ENCODE measurements at regions not wholly inside any gene's neighbourhood (a gene's known extent, or its start where the extent isn't known, plus 50 kb on each side); places are given as distances from the start of the nearest gene placed in this dataset.
"Not testable (repeated sequence)": the region's sequence is repeated elsewhere in the genome, so short reads cannot be mapped to it uniquely, and the experiment has no call there.

- no peaks in the 10 kb centered on the region for H3K36me3 ChIP-seq
- no peaks in the 10 kb centered on the region for H4K20me1 ChIP-seq
- no peak for TF ChIP-seq Cebpa-rat (IDR thresholded peaks at IDR 0.05)
- no peak overlapping the region for H3K27ac ChIP-seq
- H3K27me3 ChIP-seq: no peaks in the 10 kb centered on the region
- no peaks in the 10 kb centered on the region for H3K4me1 ChIP-seq
- no peak overlapping the region for H3K4me2 ChIP-seq
- H3K9ac ChIP-seq: no peak overlapping the region
- peaks cover 21 to 37% (median 27%) of the 10 kb centered on the region in 11 experiments; a peak in 21 of 22 replicates for H3K9me3 ChIP-seq (replicated peaks in 1 of 11)
- no peak overlapping the region for H3K4me3 ChIP-seq
These were observed 195.3 kb downstream of the FZD1 start for GRCh38 chr7:91459539-91459938.

- no peaks in the 10 kb centered on the region for H3K4me1 ChIP-seq
- H4K20me1 ChIP-seq: no peaks in the 10 kb centered on the region
- no peaks in the 10 kb centered on the region for H3K36me3 ChIP-seq
- H3K4me3 ChIP-seq: no peak overlapping the region
- H3K27me3 ChIP-seq: no peaks in the 10 kb centered on the region
- H3K4me2 ChIP-seq: no peak overlapping the region
- no peak overlapping the region for H3K27ac ChIP-seq
- H3K9ac ChIP-seq: no peak overlapping the region
- no peak for TF ChIP-seq Cebpa-rat (IDR thresholded peaks at IDR 0.05)
- H3K9me3 ChIP-seq (replicated peaks in 1 of 11): peaks cover 6 to 12% (median 9%) of the 10 kb centered on the region in 11 experiments; a peak in 19 of 22 replicates
These were observed 198.1 kb downstream of the FZD1 start for GRCh38 chr7:91462316-91462715.

DNA sequence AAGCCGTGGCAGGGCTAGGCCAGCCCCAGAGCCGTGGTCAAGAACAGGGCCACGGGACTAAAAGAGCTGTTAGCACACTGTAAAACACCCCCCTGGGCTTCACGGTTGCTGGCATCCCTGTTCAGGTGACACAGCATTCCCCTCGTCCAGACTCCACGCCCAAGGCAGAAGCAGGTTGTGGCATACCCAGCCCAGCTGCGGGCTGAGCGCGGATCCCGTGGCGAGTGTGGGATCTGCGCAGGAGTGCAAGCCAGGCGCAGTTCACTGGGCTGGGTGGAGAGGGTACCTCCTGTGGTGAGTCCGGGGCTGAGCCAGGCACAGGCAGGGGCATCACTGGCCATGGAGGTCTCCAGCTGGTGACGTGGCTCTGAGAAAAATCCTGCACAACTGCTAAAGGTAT is 199.1 kb downstream of the FZD1 start:
- H4K20me1 ChIP-seq: no peaks in the 10 kb centered on the region
- no peaks in the 10 kb centered on the region for H3K36me3 ChIP-seq
- H3K9me3 ChIP-seq (replicated peaks in 1 of 11): peaks cover 0 to 2% (median under 1%) of the 10 kb centered on the region in 11 experiments; a peak in 7 of 22 replicates
- H3K27ac ChIP-seq: no peak overlapping the region
- H3K27me3 ChIP-seq: no peaks in the 10 kb centered on the region
- no peak overlapping the region for H3K4me2 ChIP-seq
- no peaks in the 10 kb centered on the region for H3K4me1 ChIP-seq
- H3K9ac ChIP-seq: no peak overlapping the region
- no peak overlapping the region for H3K4me3 ChIP-seq
- TF ChIP-seq Cebpa-rat (IDR thresholded peaks at IDR 0.05): no peak

- Histone ChIP-seq H3K9ac (no peak overlapping the region), H3K36me3 (no peaks in the 10 kb centered on the region), H4K20me1 (no peaks in the 10 kb centered on the region), H3K4me3 (no peak overlapping the region), H3K27me3 (no peaks in the 10 kb centered on the region), H3K4me2 (no peak overlapping the region), H3K9me3 (replicated peaks in 1 of 11) (no peaks in the 10 kb centered on the region), H3K4me1 (no peaks in the 10 kb centered on the region), H3K27ac (no peak overlapping the region)
- TF ChIP-seq Cebpa-rat (IDR thresholded peaks at IDR 0.05): no peak
These were observed 201.4 kb downstream of the FZD1 start for GRCh38 chr7:91465595-91466061.

GRCh38 chr7:91468256-91468655 is 204.0 kb downstream of the FZD1 start:
- Histone ChIP-seq H3K27ac (no peak overlapping the region), H3K9ac (no peak overlapping the region), H4K20me1 (no peaks in the 10 kb centered on the region), H3K4me3 (no peak overlapping the region), H3K36me3 (no peaks in the 10 kb centered on the region), H3K9me3 (replicated peaks in 1 of 11) (peaks cover 1 to 8% (median 5%) of the 10 kb centered on the region in 11 experiments; a peak in 15 of 22 replicates), H3K4me2 (no peak overlapping the region), H3K4me1 (no peaks in the 10 kb centered on the region), H3K27me3 (no peaks in the 10 kb centered on the region)
- no peak for TF ChIP-seq Cebpa-rat (IDR thresholded peaks at IDR 0.05)

- no peaks in the 10 kb centered on the region for H3K27me3 ChIP-seq
- H3K4me2 ChIP-seq: no peak overlapping the region
- H3K9me3 ChIP-seq (replicated peaks in 1 of 11): peaks cover 16 to 35% (median 23%) of the 10 kb centered on the region in 11 experiments
- H3K4me3 ChIP-seq: no peak overlapping the region
- no peaks in the 10 kb centered on the region for H3K36me3 ChIP-seq
- no peak overlapping the region for H3K9ac ChIP-seq
- H3K27ac ChIP-seq: no peak overlapping the region
- no peaks in the 10 kb centered on the region for H4K20me1 ChIP-seq
- no peak for TF ChIP-seq Cebpa-rat (IDR thresholded peaks at IDR 0.05)
- no peaks in the 10 kb centered on the region for H3K4me1 ChIP-seq
These were observed 209.4 kb downstream of the FZD1 start for GRCh38 chr7:91473619-91474018.

DNA sequence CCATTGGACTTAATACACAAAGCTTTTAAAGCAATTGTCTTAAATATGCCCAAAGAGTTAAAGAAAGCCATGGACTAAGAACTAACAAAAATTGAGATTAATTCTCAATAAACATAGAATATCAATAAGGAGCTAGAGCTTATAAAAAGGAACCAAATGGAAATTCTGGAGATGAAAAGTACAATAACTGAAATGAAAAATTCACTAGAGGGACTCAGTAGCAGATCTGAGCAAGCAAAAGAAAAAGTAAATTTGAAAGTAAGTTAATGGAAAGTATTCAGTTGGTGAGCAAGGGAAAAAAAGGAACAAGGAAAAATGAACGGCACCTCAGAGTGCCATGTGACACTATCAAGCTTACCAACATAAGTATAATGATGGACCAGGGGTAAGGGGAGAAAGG is 209.8 kb downstream of the FZD1 start:
- H3K4me2 ChIP-seq: no peak overlapping the region
- no peaks in the 10 kb centered on the region for H4K20me1 ChIP-seq
- H3K4me1 ChIP-seq: no peaks in the 10 kb centered on the region
- H3K27ac ChIP-seq: no peak overlapping the region
- H3K27me3 ChIP-seq: no peaks in the 10 kb centered on the region
- no peak overlapping the region for H3K9ac ChIP-seq
- no peak for TF ChIP-seq Cebpa-rat (IDR thresholded peaks at IDR 0.05)
- H3K36me3 ChIP-seq: no peaks in the 10 kb centered on the region
- H3K9me3 ChIP-seq (replicated peaks in 1 of 11): peaks cover 16 to 35% (median 23%) of the 10 kb centered on the region in 11 experiments
- H3K4me3 ChIP-seq: no peak overlapping the region

- H3K4me2 ChIP-seq, H3K4me1 ChIP-seq, H3K27ac ChIP-seq, H4K20me1 ChIP-seq, H3K4me3 ChIP-seq, H3K36me3 ChIP-seq, H3K9ac ChIP-seq, H3K27me3 ChIP-seq: not testable (repeated sequence)
- peaks cover 0 to 11% (median 6%) of the 10 kb centered on the region in 11 experiments; a peak in 8 of 22 replicates for H3K9me3 ChIP-seq (replicated peaks in 1 of 11)
These were observed 216.2 kb downstream of the FZD1 start for GRCh38 chr7:91480470-91480869.

DNA sequence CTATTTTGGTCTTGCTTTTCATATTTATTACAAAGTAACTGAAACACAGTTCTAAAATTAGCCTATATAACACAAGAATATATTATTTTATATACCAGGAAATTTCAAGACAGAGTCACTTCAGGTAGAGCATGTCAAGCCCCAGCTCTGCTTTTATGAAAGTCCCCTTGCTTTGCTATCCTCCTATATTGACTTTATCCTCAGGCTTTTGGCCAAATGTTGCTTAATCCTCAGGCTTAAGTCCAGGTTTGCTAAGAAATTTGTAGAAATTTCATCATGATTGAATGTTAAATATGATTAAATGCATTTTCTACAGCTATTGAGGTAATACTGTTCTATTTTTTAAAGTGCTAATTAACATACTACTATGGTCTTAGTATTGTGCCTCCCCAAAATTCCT is 227.6 kb downstream of the FZD1 start:
- no peaks in the 10 kb centered on the region for H3K36me3 ChIP-seq
- no peaks in the 10 kb centered on the region for H3K27me3 ChIP-seq
- no peak overlapping the region for H3K4me2 ChIP-seq
- TF ChIP-seq Cebpa-rat (IDR thresholded peaks at IDR 0.05): no peak
- no peak overlapping the region for H3K4me3 ChIP-seq
- no peak overlapping the region for H3K27ac ChIP-seq
- no peak overlapping the region for H3K9ac ChIP-seq
- no peaks in the 10 kb centered on the region for H4K20me1 ChIP-seq
- peaks cover 0 to 9% (median 0%) of the 10 kb centered on the region in 11 experiments; a peak in 2 of 22 replicates for H3K9me3 ChIP-seq (replicated peaks in 1 of 11)
- H3K4me1 ChIP-seq: peaks cover 0 to 9% (median 0%) of the 10 kb centered on the region in 10 experiments; a peak in 5 of 20 replicates

DNA sequence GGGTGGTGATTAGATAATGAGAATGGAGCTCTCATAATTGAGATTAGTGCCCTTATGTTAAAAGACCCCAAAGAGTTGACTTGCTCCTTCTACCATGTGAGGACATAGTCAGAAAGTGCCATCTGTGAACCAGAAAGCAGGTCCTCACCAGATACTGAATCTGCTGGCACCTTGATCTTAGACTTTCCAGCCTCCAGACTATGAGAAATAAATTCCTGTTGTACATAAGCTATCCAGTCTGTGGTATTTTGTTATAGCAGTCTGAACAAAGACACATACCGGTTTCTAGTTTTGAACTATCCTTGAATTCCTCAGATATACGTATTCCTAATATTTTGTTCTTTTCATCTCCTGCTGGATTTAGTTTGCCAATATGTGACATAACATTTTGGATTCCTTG is 228.1 kb downstream of the FZD1 start:
- Histone ChIP-seq H3K4me2 (no peak overlapping the region), H3K4me3 (no peak overlapping the region), H3K27ac (no peak overlapping the region), H3K9ac (no peak overlapping the region), H3K27me3 (no peaks in the 10 kb centered on the region), H3K36me3 (no peaks in the 10 kb centered on the region), H3K4me1 (peaks cover 0 to 9% (median 0%) of the 10 kb centered on the region in 10 experiments; a peak in 5 of 20 replicates), H4K20me1 (no peaks in the 10 kb centered on the region), H3K9me3 (replicated peaks in 1 of 11) (peaks cover 0 to 9% (median 0%) of the 10 kb centered on the region in 11 experiments; a peak in 2 of 22 replicates)
- TF ChIP-seq Cebpa-rat (IDR thresholded peaks at IDR 0.05): no peak

Measured in BLaER1 treated with 17β-estradiol and CSF1 and Interleukin-3, amounts not matched to agents 10 nM and 100 nM (cell line).